Prostate gland (tissue), 2 donors: ENCODE measurements at regions not wholly inside any gene's neighbourhood (a gene's known extent, or its start where the extent isn't known, plus 50 kb on each side); places are given as distances from the start of the nearest gene placed in this dataset.
A peak's percentile ranks its signal among the peaks of the same experiment; 100 is the strongest.

ENCODE experiments used
- DNase-seq: peaks from one replicate; pipeline ENCODE4 v3.0.0-alpha.2; 2019; ENCODE audit warnings: low spot score
- H3K27ac ChIP-seq, 2 donors: fragments of 200-600 bp; sonication (generic); 2 replicates each; pipeline ENCODE4 v1.5.1; 2017 to 2019
- H3K27me3 ChIP-seq: fragments of 200-600 bp; sonication (generic); replicated peaks from 2 replicates; pipeline ENCODE4 v1.5.1; 2019; ENCODE audit not compliant: insufficient read depth
- H3K36me3 ChIP-seq, 2 donors: fragments of 200-600 bp; sonication (generic); 1 replicate in 1 of 2; 2 replicates in 1 of 2; pipeline versions ENCODE4 v1.5.1 to v1.8.1; 2017 to 2019
- H3K4me1 ChIP-seq: fragments of 200-600 bp; sonication (generic); replicated peaks from 2 replicates; pipeline ENCODE4 v1.5.1; 2019
- H3K4me3 ChIP-seq, 2 donors: fragments of 200-600 bp; sonication (generic); 2 replicates each; pipeline ENCODE4 v1.5.1; 2017 to 2019
- H3K9me3 ChIP-seq: fragments of 200-600 bp; sonication (generic); 2 replicates; pipeline ENCODE4 v1.5.1; 2017
- CTCF ChIP-seq, 4 experiments: fragments of 200-600 bp in 2 of 4; fragments of 450-650 bp in 2 of 4; sonication (generic) in 2 of 4; IDR thresholded peaks; 1 replicate in 3 of 4; 2 replicates in 1 of 4; pipeline ENCODE4 v1.5.1; 2016 to 2019; ENCODE audit warnings: antibody characterized with exemption in 4 of 4, mild to moderate bottlenecking in 2 of 4, moderate library complexity in 2 of 4
- POLR2A ChIP-seq: fragments of 450-650 bp; IDR thresholded peaks from one replicate; pipeline ENCODE4 v1.6.1; 2016; ENCODE audit warnings: antibody characterized with exemption, mild to moderate bottlenecking
- POLR2AphosphoS5 ChIP-seq: sonication (generic); formaldehyde crosslinking; IDR thresholded peaks from one replicate; pipeline ENCODE4 v1.6.1; 2017; ENCODE audit warnings: antibody characterized with exemption
- WGBS: methylation state at CpG from one replicate; pipeline ENCODE4 v1.1.5; 2018; 5-methylcytosine and 5-hydroxymethylcytosine counted together
- intact Hi-C: fragments of 100-400 bp; cut with DNase I; formaldehyde crosslinking; loops from one replicate; pipeline ENCODE4 v1.14.2; 2022

DNA sequence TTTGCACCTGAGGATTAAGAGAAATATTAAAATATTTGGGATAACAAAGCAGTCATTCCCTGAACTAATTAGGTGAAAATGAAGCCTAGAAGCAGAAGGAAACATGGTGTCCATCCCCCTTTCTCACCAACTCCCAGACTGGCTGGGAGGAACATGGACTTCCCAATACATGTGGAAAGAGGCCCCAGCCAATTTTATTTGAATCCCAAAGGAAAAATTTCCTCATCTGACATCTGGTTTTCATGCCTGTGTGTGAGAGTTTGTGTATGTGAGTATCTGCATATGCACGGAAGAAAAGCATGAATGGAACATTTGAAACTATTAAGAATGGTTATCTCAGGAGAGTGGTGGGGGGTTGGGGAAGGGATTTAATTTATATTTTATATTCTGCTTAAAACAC lies 84.3 kb downstream of the COPS8 start:
- 91% methylated on average over 1 of the region's 1 CpG for WGBS
- no peaks in the 10 kb centered on the region for H3K36me3 ChIP-seq
- no peak overlapping the region for H3K4me3 ChIP-seq
- no peaks in the 10 kb centered on the region for H3K9me3 ChIP-seq
- no peaks in the 10 kb centered on the region for H3K27me3 ChIP-seq
- H3K27ac ChIP-seq: no peak overlapping the region
- DNase-seq: no peak
- no peak for TF ChIP-seq CTCF (IDR thresholded peaks at IDR 0.05)
- TF ChIP-seq POLR2AphosphoS5: no peak
- no peak for TF ChIP-seq POLR2A
- intact Hi-C loops: loop anchor here (2.0 kb wide), 1 partner anchor 241 kb away; no protein-coding TSS in a partner anchor
- H3K4me1 ChIP-seq: no peaks in the 10 kb centered on the region

DNA sequence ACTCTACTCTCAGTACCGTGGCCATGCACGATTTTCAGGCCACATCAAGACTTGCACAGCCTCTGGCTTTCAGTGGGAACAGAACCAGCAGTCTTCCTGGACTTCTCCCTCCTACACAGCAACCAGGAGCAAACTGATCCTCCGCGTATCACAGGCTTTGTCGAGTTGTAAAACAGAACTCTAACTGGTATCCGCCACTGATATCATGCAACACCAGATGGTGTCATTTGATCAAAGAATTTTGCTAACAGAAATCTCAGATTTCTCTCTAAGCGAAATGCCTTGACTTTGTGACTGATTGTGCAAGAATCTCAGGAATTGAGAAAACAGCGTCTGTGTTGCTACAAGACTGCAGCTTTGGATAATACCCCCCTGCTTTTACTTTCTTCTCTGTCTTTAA lies 85.7 kb downstream of the COPS8 start:
- intact Hi-C loops: loop anchor here (2.0 kb wide), 1 partner anchor 239 kb away; no protein-coding TSS in a partner anchor
- H3K9me3 ChIP-seq: no peaks in the 10 kb centered on the region
- peak overlapping the region; percentile 44 to 62 for H3K27ac ChIP-seq
- no peaks in the 10 kb centered on the region for H3K27me3 ChIP-seq
- H3K4me1 ChIP-seq: no peaks in the 10 kb centered on the region
- DNase-seq: peak; percentile 19
- TF ChIP-seq POLR2A: no peak
- peak; percentile 72 for TF ChIP-seq POLR2AphosphoS5
- peak in 1 of 4 experiments; percentile 38 for TF ChIP-seq CTCF (IDR thresholded peaks at IDR 0.05)
- H3K36me3 ChIP-seq: no peaks in the 10 kb centered on the region
- WGBS: 7% methylated on average over 8 of the region's 8 CpGs
- H3K4me3 ChIP-seq: no peak overlapping the region

DNA sequence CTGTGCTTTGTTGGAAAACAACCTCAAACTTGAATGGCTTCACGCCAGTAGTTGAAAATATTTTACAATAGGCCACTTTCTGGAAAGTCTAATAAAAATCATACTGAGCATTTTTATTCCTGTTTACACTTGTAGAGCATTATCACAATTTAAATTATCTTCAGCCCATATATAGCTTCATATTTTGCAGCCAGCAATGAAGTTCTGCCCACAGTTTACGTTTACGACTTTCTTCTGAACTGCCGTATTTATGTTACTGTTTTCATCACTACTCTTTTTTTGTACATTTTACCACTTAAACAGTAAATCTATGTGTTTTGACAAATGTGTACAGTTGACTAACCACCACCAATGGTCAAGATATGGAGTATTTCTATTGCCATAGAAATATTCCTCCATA lies 86.2 kb downstream of the COPS8 start:
- no peak overlapping the region for H3K4me3 ChIP-seq
- peak overlapping the region; percentile 44 to 62 for H3K27ac ChIP-seq
- intact Hi-C loops: loop anchor here (2.0 kb wide), 1 partner anchor 239 kb away; no protein-coding TSS in a partner anchor
- DNase-seq: no peak
- TF ChIP-seq POLR2AphosphoS5: no peak
- no peak for TF ChIP-seq CTCF (IDR thresholded peaks at IDR 0.05)
- TF ChIP-seq POLR2A: no peak
- no peaks in the 10 kb centered on the region for H3K27me3 ChIP-seq
- no peaks in the 10 kb centered on the region for H3K4me1 ChIP-seq
- WGBS: 21% methylated on average over 4 of the region's 4 CpGs
- no peaks in the 10 kb centered on the region for H3K36me3 ChIP-seq
- H3K9me3 ChIP-seq: no peaks in the 10 kb centered on the region

- intact Hi-C loops: no loop called here
- WGBS: 100% methylated on average over 1 of the region's 1 CpG
- no peak for TF ChIP-seq CTCF (IDR thresholded peaks at IDR 0.05)
- no peak for TF ChIP-seq POLR2AphosphoS5
- no peak for TF ChIP-seq POLR2A
- Histone ChIP-seq H3K36me3 (no peaks in the 10 kb centered on the region), H3K4me3 (no peak overlapping the region), H3K9me3 (no peaks in the 10 kb centered on the region), H3K27me3 (no peaks in the 10 kb centered on the region), H3K27ac (no peak overlapping the region), H3K4me1 (no peaks in the 10 kb centered on the region)
- DNase-seq: no peak
These were observed 91.4 kb downstream of the COPS8 start for GRCh38 chr2:237177052-237177451.

GRCh38 chr2:237177986-237178385 lies 92.3 kb downstream of the COPS8 start:
- H3K9me3 ChIP-seq: no peaks in the 10 kb centered on the region
- H3K27me3 ChIP-seq: no peaks in the 10 kb centered on the region
- H3K36me3 ChIP-seq: no peaks in the 10 kb centered on the region
- no peak for TF ChIP-seq POLR2AphosphoS5
- no peak for TF ChIP-seq CTCF (IDR thresholded peaks at IDR 0.05)
- TF ChIP-seq POLR2A: no peak
- H3K4me1 ChIP-seq: no peaks in the 10 kb centered on the region
- H3K4me3 ChIP-seq: no peak overlapping the region
- DNase-seq: no peak
- WGBS: 95% methylated on average over 2 of the region's 2 CpGs
- intact Hi-C loops: no loop called here
- H3K27ac ChIP-seq: no peak overlapping the region
